Hematopoietic multipotent progenitor cell treated with erythropoietin and hydrocortisone succinate and interleukin-3 and kit ligand, for 4 days (in vitro differentiated cells): ENCODE measurements at regions not wholly inside any gene's neighbourhood (a gene's known extent, or its start where the extent isn't known, plus 50 kb on each side); places are given as distances from the start of the nearest gene placed in this dataset.
"Not testable (repeated sequence)": the region's sequence is repeated elsewhere in the genome, so short reads cannot be mapped to it uniquely, and the experiment has no call there.

Experiments
- DNase-seq: peaks from one replicate; pipeline ENCODE4 v3.0.0-alpha.2; 2015

- no peak for DNase-seq
Observed at GRCh38 chr7:118420888-118421287, 196.4 kb downstream of the ANKRD7 start.

- DNase-seq = no peak
Observed at GRCh38 chr7:118429141-118429540, 204.6 kb downstream of the ANKRD7 start.

GRCh38 chr7:118436663-118437062 is 212.2 kb downstream of the ANKRD7 start:
- no peak for DNase-seq

GRCh38 chr7:118449030-118449429 is 224.5 kb downstream of the ANKRD7 start:
- DNase-seq = not testable (repeated sequence)

- DNase-seq = no peak
Observed at GRCh38 chr7:118449797-118450567, 225.5 kb downstream of the ANKRD7 start.

- no peak for DNase-seq
Observed at GRCh38 chr7:118452128-118452527, 227.6 kb downstream of the ANKRD7 start.

GRCh38 chr7:118467381-118467780 is 242.9 kb downstream of the ANKRD7 start:
- no peak for DNase-seq

- DNase-seq = no peak
Observed at GRCh38 chr7:118472581-118472980, 248.1 kb downstream of the ANKRD7 start.

GRCh38 chr7:118473271-118473670 is 248.8 kb downstream of the ANKRD7 start:
- no peak for DNase-seq

- DNase-seq = no peak
Observed at GRCh38 chr7:118476036-118476435, 251.5 kb downstream of the ANKRD7 start.

- DNase-seq = no peak
Observed at GRCh38 chr7:118477036-118477435, 252.5 kb downstream of the ANKRD7 start.

- DNase-seq = no peak
Observed at GRCh38 chr7:118478236-118478635, 253.7 kb downstream of the ANKRD7 start.

GRCh38 chr7:118478931-118479330 is 254.4 kb downstream of the ANKRD7 start:
- DNase-seq = no peak

- DNase-seq = no peak
Observed at GRCh38 chr7:118492466-118492865, 268.0 kb downstream of the ANKRD7 start.

- no peak for DNase-seq
Observed at GRCh38 chr7:118496138-118496644, 271.7 kb downstream of the ANKRD7 start.

- peak; percentile 15 for DNase-seq
Observed at GRCh38 chr7:118502235-118502634, 277.7 kb downstream of the ANKRD7 start.

- no peak for DNase-seq
Observed at GRCh38 chr7:118511146-118511545, 286.6 kb downstream of the ANKRD7 start.

- no peak for DNase-seq
Observed at GRCh38 chr7:118517275-118517674, 292.8 kb downstream of the ANKRD7 start.

- no peak for DNase-seq
Observed at GRCh38 chr7:118525020-118525419, 300.5 kb downstream of the ANKRD7 start.

GRCh38 chr7:118531566-118531965 is 307.1 kb downstream of the ANKRD7 start:
- DNase-seq = no peak

GRCh38 chr7:118559207-118559606 is 334.7 kb downstream of the ANKRD7 start:
- DNase-seq = no peak

GRCh38 chr7:118563311-118563710 is 338.8 kb downstream of the ANKRD7 start:
- DNase-seq = no peak

GRCh38 chr7:118572604-118573003 is 348.1 kb downstream of the ANKRD7 start:
- no peak for DNase-seq

GRCh38 chr7:118573085-118573484 is 348.6 kb downstream of the ANKRD7 start:
- no peak for DNase-seq

GRCh38 chr7:118575393-118575948 is 351.0 kb downstream of the ANKRD7 start:
- no peak for DNase-seq
